HFF-Myc (cell line): ENCODE measurements at regions not wholly inside any gene's neighbourhood (a gene's known extent, or its start where the extent isn't known, plus 50 kb on each side); places are given as distances from the start of the nearest gene placed in this dataset.

ENCODE experiments used
- DNase-seq: peaks from one replicate; pipeline ENCODE4 v3.0.0-alpha.2; 2011; ENCODE audit warnings: low read depth; ENCODE audit errors: extremely low read depth
- H3K4me3 ChIP-seq: replicated peaks from 2 replicates; pipeline ENCODE4 v1.5.1; 2011; ENCODE audit warnings: low read depth, mild to moderate bottlenecking, control low read depth, low read length
- CTCF ChIP-seq: IDR thresholded peaks from 2 replicates; pipeline ENCODE4 v1.5.1; 2012; ENCODE audit warnings: mild to moderate bottlenecking, low read depth, low read length, control low read depth; ENCODE audit errors: missing control alignments

GRCh38 chr12:107311682-107312081 is 218.3 kb upstream of the CRY1 start:
- no peak for TF ChIP-seq CTCF
- DNase-seq, result no peak
- H3K4me3 ChIP-seq, result no peak overlapping the region

GRCh38 chr12:107317751-107318555 is 224.6 kb upstream of the CRY1 start:
- no peak for TF ChIP-seq CTCF
- H3K4me3 ChIP-seq, result peak overlapping the region; percentile 33
- peak; percentile 27 for DNase-seq

- DNase-seq, result no peak
- peak overlapping the region; percentile 33 for H3K4me3 ChIP-seq
- no peak for TF ChIP-seq CTCF
These were observed 225.1 kb upstream of the CRY1 start for GRCh38 chr12:107318556-107318805.

- no peak for TF ChIP-seq CTCF
- H3K4me3 ChIP-seq, result peak overlapping the region; percentile 33
- DNase-seq, result no peak
These were observed 225.6 kb upstream of the CRY1 start for GRCh38 chr12:107318806-107319532.

- peak overlapping the region; percentile 33; the same call in 1 of the 2 replicates for H3K4me3 ChIP-seq
- DNase-seq, result no peak
These were observed 226.2 kb upstream of the CRY1 start for GRCh38 chr12:107319533-107320032.

More at GRCh38 chr12:107319533-107320032, 226.2 kb upstream of the CRY1 start:
- no peak for TF ChIP-seq CTCF
